Right atrium auricular region (tissue), 2 donors: ENCODE measurements at regions not wholly inside any gene's neighbourhood (a gene's known extent, or its start where the extent isn't known, plus 50 kb on each side); places are given as distances from the start of the nearest gene placed in this dataset.

Source experiments
- DNase-seq: peaks from one replicate; pipeline ENCODE4 v3.0.0-alpha.2; 2019; ENCODE audit warnings: low spot score
- H3K27ac ChIP-seq, 2 donors: fragments of 200-600 bp; sonication (generic); 1 replicate in 1 of 2; 2 replicates in 1 of 2; pipeline ENCODE4 v1.5.1; 2016 to 2019
- H3K27me3 ChIP-seq, 2 donors: fragments of 200-600 bp; sonication (generic); one replicate each; pipeline versions ENCODE4 v1.5.1 to v1.6.0; 2017 to 2019
- H3K36me3 ChIP-seq: fragments of 200-600 bp; sonication (generic); one replicate; pipeline ENCODE4 v1.5.1; 2016
- H3K4me1 ChIP-seq, 2 donors: fragments of 200-600 bp; sonication (generic); one replicate each; pipeline versions ENCODE4 v1.5.1 to v1.6.0; 2017 to 2019
- H3K4me3 ChIP-seq, 2 donors: fragments of 200-600 bp; sonication (generic); 1 replicate in 1 of 2; 2 replicates in 1 of 2; pipeline ENCODE4 v1.5.1; 2017 to 2019; ENCODE audit warnings: mild to moderate bottlenecking in 1 of 2, moderate library complexity in 1 of 2
- H3K9me3 ChIP-seq, 2 donors: fragments of 200-600 bp; sonication (generic); one replicate each; pipeline ENCODE4 v1.5.1; 2019
- TF ChIP-seq, protein P1 (sequence below), 2 donors: fragments of 200-600 bp; sonication (generic); IDR thresholded peaks; one replicate each; pipeline ENCODE4 v1.5.1; 2019; ENCODE audit warnings: antibody characterized with exemption in 2 of 2

DNA sequence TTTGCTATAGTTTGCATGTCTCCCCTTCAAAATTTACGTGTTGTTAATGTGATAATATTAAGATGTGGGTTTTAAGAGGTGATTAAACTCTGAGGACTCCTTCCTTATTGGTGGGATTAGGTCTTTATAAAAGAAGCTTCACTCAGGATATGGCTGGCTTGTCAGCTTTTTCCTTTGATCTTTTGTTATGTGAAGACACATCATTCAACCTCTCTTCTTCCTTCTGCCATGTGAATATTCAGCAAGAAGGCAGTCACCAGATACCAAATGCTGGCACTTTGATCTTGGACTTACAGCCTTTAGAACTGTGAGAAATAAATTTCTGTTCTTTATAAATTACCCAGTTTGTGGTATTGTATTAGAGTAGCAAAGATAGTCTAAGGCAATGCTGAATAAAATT, 855.9 kb upstream of the CDH10 start:
- TF ChIP-seq, protein P1, sequence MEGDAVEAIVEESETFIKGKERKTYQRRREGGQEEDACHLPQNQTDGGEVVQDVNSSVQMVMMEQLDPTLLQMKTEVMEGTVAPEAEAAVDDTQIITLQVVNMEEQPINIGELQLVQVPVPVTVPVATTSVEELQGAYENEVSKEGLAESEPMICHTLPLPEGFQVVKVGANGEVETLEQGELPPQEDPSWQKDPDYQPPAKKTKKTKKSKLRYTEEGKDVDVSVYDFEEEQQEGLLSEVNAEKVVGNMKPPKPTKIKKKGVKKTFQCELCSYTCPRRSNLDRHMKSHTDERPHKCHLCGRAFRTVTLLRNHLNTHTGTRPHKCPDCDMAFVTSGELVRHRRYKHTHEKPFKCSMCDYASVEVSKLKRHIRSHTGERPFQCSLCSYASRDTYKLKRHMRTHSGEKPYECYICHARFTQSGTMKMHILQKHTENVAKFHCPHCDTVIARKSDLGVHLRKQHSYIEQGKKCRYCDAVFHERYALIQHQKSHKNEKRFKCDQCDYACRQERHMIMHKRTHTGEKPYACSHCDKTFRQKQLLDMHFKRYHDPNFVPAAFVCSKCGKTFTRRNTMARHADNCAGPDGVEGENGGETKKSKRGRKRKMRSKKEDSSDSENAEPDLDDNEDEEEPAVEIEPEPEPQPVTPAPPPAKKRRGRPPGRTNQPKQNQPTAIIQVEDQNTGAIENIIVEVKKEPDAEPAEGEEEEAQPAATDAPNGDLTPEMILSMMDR (IDR thresholded peaks at IDR 0.05) = no peak
- no peaks in the 10 kb centered on the region for H3K36me3 ChIP-seq
- H3K4me3 ChIP-seq = no peak overlapping the region
- H3K27ac ChIP-seq = no peak overlapping the region
- H3K9me3 ChIP-seq = no peaks in the 10 kb centered on the region
- no peak for DNase-seq
- H3K27me3 ChIP-seq = no peaks in the 10 kb centered on the region
- H3K4me1 ChIP-seq = no peaks in the 10 kb centered on the region

DNA sequence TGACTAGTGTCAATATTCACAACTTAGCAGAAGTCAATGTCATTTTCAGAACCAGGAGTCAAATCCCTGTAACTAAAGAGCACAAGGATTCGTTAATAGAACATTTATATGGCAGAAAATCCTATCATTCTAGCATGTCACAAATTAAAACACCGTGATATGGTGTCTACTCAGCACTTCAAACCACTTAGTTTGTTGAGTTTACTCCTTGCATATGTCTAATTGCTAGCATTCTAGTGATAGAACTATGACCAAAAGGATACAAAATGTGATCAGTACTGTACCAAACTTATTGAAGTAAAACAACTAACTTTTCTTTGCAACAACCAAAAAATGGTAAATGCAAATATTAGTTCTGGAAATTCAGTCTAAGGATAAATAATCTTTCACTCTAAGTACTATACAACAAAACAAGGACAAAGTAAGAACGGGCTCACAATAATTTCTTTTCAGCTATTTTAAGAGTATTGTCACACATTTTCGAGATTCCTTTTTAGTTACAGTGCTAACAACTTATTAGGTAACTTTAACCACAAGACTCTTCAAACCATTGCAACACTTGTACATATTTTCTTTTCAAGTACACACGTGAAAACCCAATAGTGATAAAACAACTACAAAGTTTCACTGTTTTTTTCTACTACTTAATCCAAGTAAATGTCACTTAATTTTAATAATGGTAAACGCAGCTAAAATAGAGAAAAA, 845.2 kb upstream of the CDH10 start:
- TF ChIP-seq, protein P1 (IDR thresholded peaks at IDR 0.05) = no peak
- no peak overlapping the region for H3K4me3 ChIP-seq

DNA sequence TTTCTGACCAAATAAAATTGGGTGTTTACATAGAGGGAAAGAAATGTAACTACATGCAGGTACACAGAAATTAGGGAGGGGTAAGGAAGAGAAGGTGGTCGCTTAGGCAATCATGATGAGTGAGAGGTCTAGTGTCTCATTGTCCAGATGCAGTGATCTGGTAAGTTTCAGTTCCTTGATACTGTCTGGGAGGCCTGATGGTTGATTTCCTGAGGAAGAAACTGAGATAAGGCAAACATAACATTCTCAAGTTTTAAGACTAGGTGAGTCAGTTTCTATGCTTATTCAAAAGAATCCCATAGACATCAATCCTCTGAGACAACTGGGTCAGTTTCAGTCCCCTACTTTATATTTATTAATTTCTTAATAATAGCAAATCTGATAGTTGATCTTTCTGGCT, 843.3 kb upstream of the CDH10 start:
- Histone ChIP-seq H3K36me3 (no peaks in the 10 kb centered on the region), H3K4me1 (no peaks in the 10 kb centered on the region), H3K27me3 (no peaks in the 10 kb centered on the region), H3K27ac (no peak overlapping the region), H3K4me3 (no peak overlapping the region), H3K9me3 (no peaks in the 10 kb centered on the region)
- no peak for DNase-seq
- TF ChIP-seq, protein P1 (IDR thresholded peaks at IDR 0.05) = no peak

More for the DNA sequence above, 845.2 kb upstream of the CDH10 start:
- Histone ChIP-seq H3K4me1 (no peaks in the 10 kb centered on the region), H3K27me3 (no peaks in the 10 kb centered on the region), H3K9me3 (no peaks in the 10 kb centered on the region), H3K27ac (no peak overlapping the region), H3K36me3 (no peaks in the 10 kb centered on the region)
- DNase-seq = no peak

DNA sequence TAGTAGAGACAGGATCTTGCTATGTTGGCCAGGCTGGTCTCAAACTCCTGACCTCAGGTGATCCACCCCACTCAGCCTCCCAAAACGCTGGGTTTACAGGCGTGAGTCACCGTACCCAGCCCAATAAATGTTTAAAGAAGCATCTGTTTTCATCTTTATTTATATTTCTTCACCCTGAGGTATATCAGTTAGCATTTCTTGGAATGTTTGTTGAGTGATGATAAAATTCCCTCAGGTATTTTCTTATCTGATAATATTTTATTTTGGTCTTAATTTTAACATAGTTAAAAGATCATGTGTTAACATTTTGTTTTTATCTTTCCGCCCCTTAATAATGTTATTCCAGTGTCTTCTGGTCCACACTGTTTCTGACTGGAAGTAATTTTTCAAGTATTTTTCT, 839.6 kb upstream of the CDH10 start:
- H3K36me3 ChIP-seq = no peaks in the 10 kb centered on the region
- H3K27me3 ChIP-seq = no peaks in the 10 kb centered on the region
- no peaks in the 10 kb centered on the region for H3K9me3 ChIP-seq
- no peak overlapping the region for H3K4me3 ChIP-seq
- DNase-seq = no peak
- TF ChIP-seq, protein P1 (IDR thresholded peaks at IDR 0.05) = no peak
- H3K27ac ChIP-seq = no peak overlapping the region
- no peaks in the 10 kb centered on the region for H3K4me1 ChIP-seq

DNA sequence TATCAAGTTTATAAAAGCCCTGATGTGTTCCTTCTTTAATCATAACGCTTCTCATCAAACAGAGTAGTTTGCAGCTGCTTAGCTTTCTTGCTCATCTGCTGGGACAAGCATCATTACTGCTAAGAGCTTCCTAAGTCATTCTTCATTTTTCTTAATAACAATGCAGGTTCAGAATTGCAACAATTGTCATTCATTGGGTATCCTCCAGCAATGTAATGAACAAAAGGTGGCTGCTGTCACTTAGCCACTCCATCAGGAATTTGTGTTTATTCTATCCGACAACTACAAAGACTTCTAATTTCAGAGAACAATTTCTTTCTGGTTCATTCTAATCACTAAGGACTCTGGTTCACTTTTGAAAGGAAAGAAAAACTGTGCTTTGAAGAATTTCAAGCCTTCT, 836.7 kb upstream of the CDH10 start:
- Histone ChIP-seq H3K4me1 (no peaks in the 10 kb centered on the region), H3K9me3 (no peaks in the 10 kb centered on the region), H3K27me3 (no peaks in the 10 kb centered on the region), H3K36me3 (no peaks in the 10 kb centered on the region), H3K4me3 (no peak overlapping the region), H3K27ac (no peak overlapping the region)
- TF ChIP-seq, protein P1 (IDR thresholded peaks at IDR 0.05) = no peak
- no peak for DNase-seq

DNA sequence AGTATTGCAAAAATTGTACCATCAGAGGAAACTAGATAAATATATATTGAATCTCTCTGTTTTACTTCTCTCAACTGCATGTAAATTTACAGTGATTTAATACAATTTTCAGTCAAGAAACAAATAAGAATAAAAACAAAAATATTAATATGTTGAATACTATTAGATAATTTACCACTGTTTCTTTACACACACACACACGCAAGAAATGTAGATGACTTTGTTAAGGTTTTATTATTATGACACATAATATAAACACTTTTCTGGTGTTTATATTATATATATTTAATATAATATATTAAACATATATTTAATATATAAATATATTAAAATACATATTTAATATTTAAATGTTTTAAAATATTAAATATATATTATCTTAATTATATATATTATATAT, 814.3 kb upstream of the CDH10 start:
- TF ChIP-seq, protein P1 (IDR thresholded peaks at IDR 0.05) = no peak
- Histone ChIP-seq H3K27ac (no peak overlapping the region), H3K27me3 (no peaks in the 10 kb centered on the region), H3K4me3 (no peak overlapping the region), H3K36me3 (no peaks in the 10 kb centered on the region), H3K9me3 (no peaks in the 10 kb centered on the region), H3K4me1 (no peaks in the 10 kb centered on the region)
- no peak for DNase-seq
